ENCODE measurements at regions not wholly inside any gene's neighbourhood (a gene's known extent, or its start where the extent isn't known, plus 50 kb on each side); places are given as distances from the start of the nearest gene placed in this dataset.

DNA sequence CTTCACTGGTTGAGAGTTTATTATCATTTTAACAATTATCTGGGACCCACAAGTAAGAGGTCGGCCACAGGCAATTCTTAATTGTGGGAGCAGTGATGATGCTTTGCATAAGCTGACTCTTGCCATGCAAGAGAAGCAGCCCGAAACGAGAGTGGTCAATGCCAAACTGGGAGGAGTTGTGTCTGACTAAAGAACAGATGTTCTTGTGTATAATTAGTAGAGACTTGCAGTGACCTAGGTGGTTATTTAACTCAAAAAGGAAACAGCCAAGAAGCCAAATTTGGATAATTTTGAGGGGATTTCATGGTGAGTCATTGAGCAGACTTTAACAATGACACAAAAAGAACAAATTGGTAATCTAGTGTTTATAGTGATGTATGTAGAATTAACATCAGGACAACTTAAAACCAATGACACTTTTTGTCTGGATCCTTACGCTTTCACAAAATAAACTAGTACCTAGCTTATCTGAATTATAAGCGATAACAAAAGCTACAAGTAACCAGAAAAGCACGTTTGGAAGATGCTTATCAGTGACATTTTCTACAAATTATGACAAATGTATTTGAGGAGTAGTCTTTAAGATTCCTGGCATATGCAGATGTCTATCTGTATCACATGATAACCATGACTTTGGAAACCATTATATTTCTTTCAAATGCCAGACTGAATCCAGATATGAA is 184.7 kb upstream of the DLGAP1 start:
- TF ChIP-seq CTCF (IDR thresholded peaks at IDR 0.05) (no peak), EP300 (IDR thresholded peaks at IDR 0.05) (no peak)
